NCI-H82 treated with DMSO at 0.1 percent for 48 hours (cell line): ENCODE measurements at regions not wholly inside any gene's neighbourhood (a gene's known extent, or its start where the extent isn't known, plus 50 kb on each side); places are given as distances from the start of the nearest gene placed in this dataset.

ENCODE experiments used
- DNase-seq: peaks from one replicate; lab custom pipeline; 2025; ENCODE audit not compliant: unreplicated experiment; lab: John Stamatoyannopoulos, UW

GRCh38 chr9:13505797-13506196, 226.3 kb upstream of the MPDZ start:
- DNase-seq: no peak

DNA sequence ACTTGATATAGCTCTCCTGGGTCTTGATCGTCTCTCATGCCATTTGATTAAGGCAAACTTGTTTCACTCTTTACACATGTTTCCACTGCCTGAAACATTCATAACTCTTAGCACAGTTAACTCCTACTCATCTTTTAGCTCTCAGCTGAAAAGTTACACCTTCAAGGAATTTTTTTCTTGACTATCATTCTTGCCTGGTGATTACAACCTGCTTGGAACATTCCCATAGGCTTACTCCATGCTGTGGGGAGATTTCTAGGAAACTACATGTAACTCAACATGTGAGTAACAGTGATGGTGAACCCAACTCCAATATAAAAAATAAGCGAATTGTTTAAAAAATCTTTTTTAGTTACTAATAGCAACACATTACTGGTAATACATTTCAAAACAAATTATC, 224.1 kb upstream of the MPDZ start:
- DNase-seq: no peak

GRCh38 chr9:13502484-13502883, 223.0 kb upstream of the MPDZ start:
- DNase-seq: no peak

DNA sequence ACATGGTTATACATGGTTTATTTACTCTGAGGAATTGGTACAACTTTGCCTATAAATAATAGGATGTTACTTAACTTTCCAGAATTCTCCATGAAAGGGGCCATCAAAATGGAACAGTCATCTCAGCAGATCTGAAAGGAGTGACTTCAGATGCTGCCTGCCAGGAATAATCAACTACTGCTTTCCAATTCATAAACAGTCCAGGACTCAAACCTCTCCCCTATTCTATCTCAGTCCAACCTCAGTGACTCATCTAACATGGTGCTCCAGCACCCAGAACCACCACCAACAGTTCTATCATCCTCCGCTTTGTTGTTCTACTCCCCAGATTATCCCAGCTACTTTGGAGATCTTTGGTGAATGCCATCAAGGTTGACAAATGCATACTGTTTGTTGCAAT, 221.5 kb upstream of the MPDZ start:
- DNase-seq: no peak

GRCh38 chr9:13500034-13500433, 220.5 kb upstream of the MPDZ start:
- DNase-seq: no peak

DNA sequence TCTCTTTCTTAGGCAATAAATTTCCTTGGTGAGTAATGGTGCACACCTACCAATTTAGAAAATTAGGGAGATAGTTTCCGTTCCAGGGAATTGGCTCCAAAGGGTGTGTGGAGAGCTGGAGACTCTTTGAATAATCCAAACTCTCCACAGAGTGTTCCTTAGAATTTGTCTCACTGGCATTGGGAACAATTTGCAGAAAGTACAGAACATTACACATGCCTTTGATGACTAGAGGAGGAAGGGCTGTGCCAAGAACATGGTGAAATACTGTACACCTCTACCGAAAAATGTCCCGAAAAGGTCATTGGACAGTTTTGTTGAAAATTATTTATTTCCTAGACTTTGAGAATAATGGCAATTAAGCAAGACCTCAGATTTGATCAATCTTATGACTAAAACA, 214.2 kb upstream of the MPDZ start:
- DNase-seq: no peak

GRCh38 chr9:13491493-13492424, 212.3 kb upstream of the MPDZ start:
- no peak for DNase-seq

GRCh38 chr9:13491138-13491492, 211.6 kb upstream of the MPDZ start:
- DNase-seq: no peak

DNA sequence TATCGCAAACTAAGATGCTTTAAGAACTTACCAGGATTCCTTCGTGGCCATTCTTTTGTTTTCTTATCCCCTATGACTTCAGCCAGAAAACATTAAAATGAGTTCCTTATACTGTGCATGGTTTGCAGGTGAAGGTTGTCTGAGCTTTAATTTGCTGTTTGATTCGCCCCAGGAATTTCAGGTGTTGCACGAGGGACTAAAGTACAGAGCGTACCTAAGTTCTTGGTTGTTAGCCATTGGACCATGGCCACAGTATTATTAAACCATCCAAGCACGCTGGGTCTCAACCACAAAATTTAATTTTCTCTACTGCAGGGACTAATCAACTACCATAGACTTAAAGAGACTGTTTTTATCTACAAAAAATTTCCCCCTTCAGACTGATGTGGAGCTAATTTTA, 208.4 kb upstream of the MPDZ start:
- DNase-seq: no peak

DNA sequence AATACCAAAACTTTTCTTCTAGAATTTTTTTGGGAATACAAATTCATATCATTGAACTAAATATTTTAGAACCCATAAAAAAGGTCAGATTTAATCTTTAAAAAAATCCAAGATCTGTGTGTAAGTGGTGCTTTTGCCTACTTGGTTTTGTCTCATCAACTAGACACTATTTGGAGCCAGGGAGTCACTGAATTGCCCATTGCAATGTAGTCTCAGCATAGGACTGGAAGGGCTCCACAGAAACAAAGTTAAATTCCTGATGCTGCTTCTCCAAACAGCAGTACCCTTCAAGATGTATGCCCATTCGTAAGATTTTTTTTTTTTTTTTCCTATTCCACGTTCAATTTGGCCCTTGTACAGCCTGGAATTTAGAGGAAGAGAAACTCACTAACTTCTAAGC, 208.0 kb upstream of the MPDZ start:
- DNase-seq: no peak

DNA sequence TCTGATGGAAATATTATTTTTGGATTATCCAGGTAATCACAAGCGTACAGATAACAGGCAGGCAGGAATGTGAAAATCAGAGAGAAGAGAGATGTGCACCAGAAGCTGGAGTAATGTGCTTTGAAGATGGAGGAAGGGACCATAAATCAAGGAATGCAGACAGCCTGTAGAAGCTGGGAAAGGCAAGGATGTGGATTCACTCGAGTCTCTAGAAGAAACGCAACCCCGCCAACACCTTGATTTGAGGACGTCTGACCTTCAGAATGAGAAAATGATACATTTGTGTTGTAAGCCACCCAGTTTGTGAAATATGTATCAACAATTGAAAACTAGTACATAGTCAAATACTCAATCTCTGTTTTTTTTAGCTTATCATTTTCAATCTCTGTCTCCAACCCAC, 207.6 kb upstream of the MPDZ start:
- DNase-seq: no peak

GRCh38 chr9:13485068-13485596, 205.6 kb upstream of the MPDZ start:
- DNase-seq: no peak

- DNase-seq: no peak
Measured at GRCh38 chr9:13484186-13484585, 204.7 kb upstream of the MPDZ start.

- DNase-seq: no peak
Measured at GRCh38 chr9:13481274-13481673, 201.8 kb upstream of the MPDZ start.

DNA sequence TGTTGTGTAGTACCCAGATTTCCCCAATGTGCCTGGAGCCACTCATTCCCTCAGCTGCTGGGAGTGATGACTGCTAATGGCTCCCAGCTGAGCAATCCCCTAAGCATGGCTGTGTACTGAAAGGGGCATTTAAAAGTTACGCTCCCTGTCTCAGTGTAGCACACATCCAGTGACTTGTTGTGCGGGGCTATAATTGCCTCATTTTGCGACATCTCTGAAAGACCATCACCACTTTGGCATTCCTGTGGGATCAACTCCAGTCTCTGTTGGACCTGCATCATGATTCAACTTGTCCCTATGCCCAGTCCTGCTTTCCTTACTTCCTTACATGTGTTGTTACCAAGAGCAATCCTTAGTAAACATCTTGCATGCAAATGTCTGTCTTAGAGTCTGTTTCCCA, 201.2 kb upstream of the MPDZ start:
- DNase-seq: no peak

DNA sequence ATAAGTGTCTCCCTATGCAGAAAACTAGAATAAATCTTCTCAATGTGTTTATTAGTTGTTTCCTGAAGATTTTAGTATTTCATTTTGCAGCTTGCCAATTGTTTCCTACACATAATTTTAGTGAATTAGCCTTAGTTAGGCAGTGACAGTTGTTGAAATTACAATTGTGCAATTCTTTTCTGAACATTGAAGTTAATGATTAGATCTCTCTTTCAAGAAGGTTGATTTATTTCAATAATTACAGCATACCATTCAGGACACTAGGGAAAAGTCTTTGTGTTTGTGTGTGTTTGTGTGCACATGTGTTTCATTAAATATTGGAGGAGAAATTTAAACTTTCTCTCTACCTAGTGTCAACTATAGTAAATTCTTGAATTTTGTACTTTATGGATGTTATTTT, 199.6 kb upstream of the MPDZ start:
- DNase-seq: no peak

DNA sequence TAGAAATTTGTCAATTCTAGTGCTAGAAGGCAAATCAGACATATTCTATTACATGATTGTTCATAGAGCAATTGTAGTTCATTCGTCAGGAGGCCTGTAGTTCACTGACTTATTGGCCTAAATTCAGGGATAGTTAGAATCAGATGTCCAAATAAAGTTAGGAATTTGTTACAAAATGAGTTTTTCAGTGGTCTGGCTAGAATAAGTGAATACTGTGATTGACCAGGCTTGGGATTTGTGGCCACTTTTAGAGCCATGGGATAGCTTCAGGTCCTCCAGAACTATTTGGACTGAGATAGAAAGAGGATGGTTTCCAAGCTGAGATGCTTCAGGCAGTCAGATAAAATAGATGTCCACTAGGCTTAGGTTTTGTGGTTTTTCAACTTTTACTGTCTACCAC, 199.1 kb upstream of the MPDZ start:
- no peak for DNase-seq

- no peak for DNase-seq
Measured at GRCh38 chr9:13478160-13478559, 198.7 kb upstream of the MPDZ start.

GRCh38 chr9:13470836-13471235, 191.3 kb upstream of the MPDZ start:
- no peak for DNase-seq

DNA sequence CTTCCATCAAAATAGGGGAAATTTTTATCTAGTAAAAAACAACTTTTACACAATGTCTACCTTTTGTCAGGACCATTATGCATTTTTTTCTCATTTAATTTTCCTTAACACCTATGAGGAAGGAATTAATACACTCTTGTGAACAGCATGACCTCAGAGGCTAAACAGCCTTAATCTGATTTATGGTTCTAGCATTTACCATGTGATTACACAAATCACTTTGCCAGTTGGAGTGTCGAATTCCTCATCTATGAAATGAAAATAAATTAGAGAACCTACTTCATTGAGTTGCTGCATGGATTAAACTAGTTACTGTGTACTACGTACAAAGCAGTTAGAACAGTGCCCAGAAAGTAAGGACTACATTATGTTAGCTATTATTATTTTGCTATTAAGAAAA, 187.7 kb upstream of the MPDZ start:
- peak; percentile 60 for DNase-seq

DNA sequence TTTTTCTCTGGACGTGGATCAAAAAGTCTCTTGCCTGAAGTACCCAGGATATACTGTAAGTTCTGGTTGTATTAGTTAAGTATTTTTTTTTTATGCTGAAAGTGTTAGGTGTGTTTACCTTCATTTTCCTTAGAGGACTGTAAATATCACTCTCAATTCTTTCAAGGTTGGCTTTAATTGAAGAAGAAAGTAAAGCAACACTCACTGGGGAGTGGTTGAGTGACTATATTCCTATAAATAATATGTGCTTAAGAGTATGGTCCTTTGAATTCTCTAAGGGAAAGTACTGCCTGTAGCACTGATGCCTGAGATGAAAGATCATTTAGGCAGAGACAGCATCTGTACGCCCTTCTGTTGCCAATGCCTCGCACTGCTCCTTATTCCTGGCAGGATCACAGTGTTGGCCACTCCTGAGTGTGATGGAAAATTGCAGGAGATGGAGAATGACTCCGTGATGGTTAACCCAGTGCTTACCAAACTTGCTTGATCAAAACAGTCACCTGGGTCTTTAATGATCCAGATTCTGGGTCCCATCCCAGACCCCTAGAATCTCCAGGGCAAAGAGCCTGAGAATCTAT, 182.0 kb upstream of the MPDZ start:
- no peak for DNase-seq

GRCh38 chr9:13459071-13459470, 179.6 kb upstream of the MPDZ start:
- DNase-seq: no peak

DNA sequence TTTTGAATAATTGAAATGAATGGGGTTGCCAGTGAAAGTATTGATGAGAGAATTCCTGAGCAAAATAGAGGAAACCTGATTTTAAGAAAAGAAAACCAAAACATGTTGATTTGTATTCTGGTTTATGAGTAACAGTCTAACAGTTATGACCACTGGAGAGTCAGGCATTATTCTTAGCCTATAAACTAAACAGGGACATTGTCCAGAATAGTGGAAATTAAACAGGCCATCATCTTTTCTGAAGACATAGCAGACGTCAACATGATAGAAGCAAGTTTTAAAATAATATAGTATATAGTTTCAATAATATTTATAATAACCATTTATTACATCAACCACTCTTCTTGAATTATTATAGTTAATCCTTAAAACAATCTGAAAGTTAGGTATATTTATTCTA, 178.3 kb upstream of the MPDZ start:
- DNase-seq: no peak
